Heart left ventricle (tissue), 13 donors: ENCODE measurements at regions not wholly inside any gene's neighbourhood (a gene's known extent, or its start where the extent isn't known, plus 50 kb on each side); places are given as distances from the start of the nearest gene placed in this dataset.

Source experiments
- POLR2A ChIP-seq, 2 donors: fragments of 450-650 bp; IDR thresholded peaks; one replicate each; pipeline ENCODE4 v1.6.1; 2017; ENCODE audit warnings: antibody characterized with exemption in 2 of 2, mild to moderate bottlenecking in 2 of 2, moderate library complexity in 2 of 2
- TF ChIP-seq, protein P1 (sequence below), 12 donors: fragments of 200-600 bp; sonication (generic) in 4 of 12; IDR thresholded peaks; one replicate each; pipeline versions ENCODE4 v1.5.0 to v1.8.0; 2018 to 2022; ENCODE audit warnings: antibody characterized with exemption in 12 of 12, mild to moderate bottlenecking in 5 of 12
- donor health status: ischemic (EF 13 %, LVEDD 7.1; RV severe dilation, severe dysfunction).
- donor health status: DM: no; HTN: yes; CAD: no.
- donor health status: DM: no; HTN: no; CAD: no.
- donor health status: ischemic (EF 25% LVEDD 6.9; RV normal size, moderate dysfunction).
- donor health status: ischemic (EF 25% LVEDD 5.7; RV mildly dilated, moderate dysfunction).
- donor health status: ischemic (EF 35%, LVEDD 5.7; RV mildly dilated, moderate dysfunction).
- donor health status: nonischemic (EF 11% LVEDD 7.7; RV severe dilation, severe dysfunction).
- donor health status: DM: yes; HTN: yes; CAD: no.
- donor health status: PGD.
- donor health status: ischemic (EF 29% LVEDD 5.4; RV normal size, mild dysfunction).
- donor health status: nonischemic (EF 23%, LVEDD 6.1; RV moderate dilation, normal function).

DNA sequence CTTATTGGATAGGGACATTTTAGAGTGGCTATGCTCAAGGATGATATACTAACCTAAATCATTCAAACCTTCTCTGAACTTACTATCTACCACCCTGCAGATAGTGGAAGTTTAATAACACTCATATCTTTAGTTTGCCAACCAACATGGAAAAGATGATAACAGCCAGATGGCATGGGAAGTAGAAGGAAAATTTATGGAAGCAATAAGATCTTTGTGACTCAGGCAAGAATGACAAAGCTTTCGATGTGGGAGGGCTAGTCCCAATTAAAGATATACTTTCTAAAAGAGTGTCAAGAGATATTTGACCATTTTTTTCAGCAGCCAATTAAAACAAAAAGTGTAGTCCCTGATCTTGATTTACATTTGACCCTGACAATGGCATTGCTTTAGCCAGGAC lies 631.7 kb downstream of the RPS29 start:
- TF ChIP-seq, protein P1, sequence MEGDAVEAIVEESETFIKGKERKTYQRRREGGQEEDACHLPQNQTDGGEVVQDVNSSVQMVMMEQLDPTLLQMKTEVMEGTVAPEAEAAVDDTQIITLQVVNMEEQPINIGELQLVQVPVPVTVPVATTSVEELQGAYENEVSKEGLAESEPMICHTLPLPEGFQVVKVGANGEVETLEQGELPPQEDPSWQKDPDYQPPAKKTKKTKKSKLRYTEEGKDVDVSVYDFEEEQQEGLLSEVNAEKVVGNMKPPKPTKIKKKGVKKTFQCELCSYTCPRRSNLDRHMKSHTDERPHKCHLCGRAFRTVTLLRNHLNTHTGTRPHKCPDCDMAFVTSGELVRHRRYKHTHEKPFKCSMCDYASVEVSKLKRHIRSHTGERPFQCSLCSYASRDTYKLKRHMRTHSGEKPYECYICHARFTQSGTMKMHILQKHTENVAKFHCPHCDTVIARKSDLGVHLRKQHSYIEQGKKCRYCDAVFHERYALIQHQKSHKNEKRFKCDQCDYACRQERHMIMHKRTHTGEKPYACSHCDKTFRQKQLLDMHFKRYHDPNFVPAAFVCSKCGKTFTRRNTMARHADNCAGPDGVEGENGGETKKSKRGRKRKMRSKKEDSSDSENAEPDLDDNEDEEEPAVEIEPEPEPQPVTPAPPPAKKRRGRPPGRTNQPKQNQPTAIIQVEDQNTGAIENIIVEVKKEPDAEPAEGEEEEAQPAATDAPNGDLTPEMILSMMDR (IDR thresholded peaks at IDR 0.05): no peak
- TF ChIP-seq POLR2A (IDR thresholded peaks at IDR 0.05): no peak
